MM.1S (cell line): ENCODE measurements at regions not wholly inside any gene's neighbourhood (a gene's known extent, or its start where the extent isn't known, plus 50 kb on each side); places are given as distances from the start of the nearest gene placed in this dataset.

ENCODE experiments used
- CTCF ChIP-seq: fragments of 300-600 bp; sonication (generic); IDR thresholded peaks from 2 replicates; pipeline ENCODE4 v1.5.1; 2016; ENCODE audit warnings: antibody characterized with exemption, low read length, mixed read lengths
- EZH2 ChIP-seq: fragments of 300-600 bp; sonication (generic); optimal IDR thresholded peaks from 2 replicates; pipeline ENCODE3; 2017; ENCODE audit warnings: low read depth, mild to moderate bottlenecking, antibody characterized with exemption, low read length, mixed read lengths
- EZH2phosphoT487 ChIP-seq: fragments of 300-600 bp; sonication (generic); IDR thresholded peaks from 2 replicates; pipeline ENCODE4 v1.6.1; 2018; ENCODE audit warnings: antibody characterized with exemption, low read length

GRCh38 chr17:27226611-27227230 is 67.2 kb upstream of the WSB1 start:
- TF ChIP-seq CTCF, result no peak
- no peak for TF ChIP-seq EZH2phosphoT487
- no peak for TF ChIP-seq EZH2
